Ishikawa (cell line): ENCODE measurements at regions not wholly inside any gene's neighbourhood (a gene's known extent, or its start where the extent isn't known, plus 50 kb on each side); places are given as distances from the start of the nearest gene placed in this dataset.

ENCODE experiments used
- CEBPB ChIP-seq: IDR thresholded peaks from 2 replicates; pipeline ENCODE4 v1.6.1; 2012
- CREB1 ChIP-seq: IDR thresholded peaks from 2 replicates; pipeline ENCODE4 v1.6.1; 2012; ENCODE audit warnings: low read depth
- EGR1 ChIP-seq: IDR thresholded peaks from 2 replicates; pipeline ENCODE4 v1.6.1; 2012
- EP300 ChIP-seq: IDR thresholded peaks from 2 replicates; pipeline ENCODE4 v1.6.1; 2012; ENCODE audit warnings: borderline replicate concordance
- FOXM1 ChIP-seq: IDR thresholded peaks from 2 replicates; pipeline ENCODE4 v1.6.1; 2012; ENCODE audit warnings: low read depth, borderline replicate concordance
- NFIC ChIP-seq: IDR thresholded peaks from 2 replicates; pipeline ENCODE4 v1.6.1; 2012
- RAD21 ChIP-seq: IDR thresholded peaks from 2 replicates; pipeline ENCODE4 v1.6.1; 2012; ENCODE audit warnings: low read depth
- TAF1 ChIP-seq: IDR thresholded peaks from 2 replicates; pipeline ENCODE4 v1.6.1; 2012; ENCODE audit warnings: low read depth, mild to moderate bottlenecking
- TCF12 ChIP-seq: IDR thresholded peaks from 2 replicates; pipeline ENCODE4 v1.6.1; 2012; ENCODE audit warnings: low read depth
- TEAD4 ChIP-seq: IDR thresholded peaks from 2 replicates; pipeline ENCODE4 v1.6.1; 2012
- USF1 ChIP-seq: IDR thresholded peaks from 2 replicates; pipeline ENCODE4 v1.6.1; 2012
- YY1 ChIP-seq: IDR thresholded peaks from 2 replicates; pipeline ENCODE4 v1.6.1; 2012; ENCODE audit warnings: low read depth
- ZBTB7A ChIP-seq: IDR thresholded peaks from 2 replicates; pipeline ENCODE4 v1.6.1; 2012; ENCODE audit warnings: low read depth
- TF ChIP-seq, protein P1 (sequence below): IDR thresholded peaks from 2 replicates; pipeline ENCODE4 v1.6.1; 2012
- TF ChIP-seq, protein P2 (sequence below): IDR thresholded peaks from 2 replicates; pipeline ENCODE4 v1.6.1; 2012; ENCODE audit warnings: low read depth, mild to moderate bottlenecking

- no peak for TF ChIP-seq FOXM1
- TF ChIP-seq, protein P1, sequence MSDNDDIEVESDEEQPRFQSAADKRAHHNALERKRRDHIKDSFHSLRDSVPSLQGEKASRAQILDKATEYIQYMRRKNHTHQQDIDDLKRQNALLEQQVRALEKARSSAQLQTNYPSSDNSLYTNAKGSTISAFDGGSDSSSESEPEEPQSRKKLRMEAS: no peak
- no peak for TF ChIP-seq CREB1
Observed at GRCh38 chr7:84664626-84665025, 470.0 kb upstream of the SEMA3A start.

- TF ChIP-seq, protein P2, sequence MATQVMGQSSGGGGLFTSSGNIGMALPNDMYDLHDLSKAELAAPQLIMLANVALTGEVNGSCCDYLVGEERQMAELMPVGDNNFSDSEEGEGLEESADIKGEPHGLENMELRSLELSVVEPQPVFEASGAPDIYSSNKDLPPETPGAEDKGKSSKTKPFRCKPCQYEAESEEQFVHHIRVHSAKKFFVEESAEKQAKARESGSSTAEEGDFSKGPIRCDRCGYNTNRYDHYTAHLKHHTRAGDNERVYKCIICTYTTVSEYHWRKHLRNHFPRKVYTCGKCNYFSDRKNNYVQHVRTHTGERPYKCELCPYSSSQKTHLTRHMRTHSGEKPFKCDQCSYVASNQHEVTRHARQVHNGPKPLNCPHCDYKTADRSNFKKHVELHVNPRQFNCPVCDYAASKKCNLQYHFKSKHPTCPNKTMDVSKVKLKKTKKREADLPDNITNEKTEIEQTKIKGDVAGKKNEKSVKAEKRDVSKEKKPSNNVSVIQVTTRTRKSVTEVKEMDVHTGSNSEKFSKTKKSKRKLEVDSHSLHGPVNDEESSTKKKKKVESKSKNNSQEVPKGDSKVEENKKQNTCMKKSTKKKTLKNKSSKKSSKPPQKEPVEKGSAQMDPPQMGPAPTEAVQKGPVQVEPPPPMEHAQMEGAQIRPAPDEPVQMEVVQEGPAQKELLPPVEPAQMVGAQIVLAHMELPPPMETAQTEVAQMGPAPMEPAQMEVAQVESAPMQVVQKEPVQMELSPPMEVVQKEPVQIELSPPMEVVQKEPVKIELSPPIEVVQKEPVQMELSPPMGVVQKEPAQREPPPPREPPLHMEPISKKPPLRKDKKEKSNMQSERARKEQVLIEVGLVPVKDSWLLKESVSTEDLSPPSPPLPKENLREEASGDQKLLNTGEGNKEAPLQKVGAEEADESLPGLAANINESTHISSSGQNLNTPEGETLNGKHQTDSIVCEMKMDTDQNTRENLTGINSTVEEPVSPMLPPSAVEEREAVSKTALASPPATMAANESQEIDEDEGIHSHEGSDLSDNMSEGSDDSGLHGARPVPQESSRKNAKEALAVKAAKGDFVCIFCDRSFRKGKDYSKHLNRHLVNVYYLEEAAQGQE: no peak
- TF ChIP-seq TCF12: no peak
- no peak for TF ChIP-seq CREB1
Observed at GRCh38 chr7:84663224-84663623, 468.6 kb upstream of the SEMA3A start.

DNA sequence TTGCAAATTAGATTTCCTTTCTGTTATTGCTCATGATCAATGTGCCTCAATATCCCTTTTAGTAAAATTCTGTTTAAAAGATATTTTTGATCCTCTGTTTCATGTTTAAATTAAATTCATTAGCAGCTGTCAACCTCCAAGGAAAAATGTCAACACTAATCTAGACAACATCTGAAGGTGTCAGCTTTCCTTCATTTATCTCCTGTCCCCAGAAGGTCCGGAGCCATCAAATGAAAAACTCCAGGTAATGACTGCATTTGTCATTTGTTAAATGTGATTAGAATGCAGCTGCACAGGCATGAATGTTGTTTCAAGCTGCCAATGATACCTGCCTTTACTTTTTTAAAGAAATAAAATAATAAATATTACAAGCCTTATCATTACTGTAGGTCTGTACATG is 463.7 kb upstream of the SEMA3A start:
- TF ChIP-seq TAF1: no peak
- no peak for TF ChIP-seq TEAD4
- TF ChIP-seq, protein P2: no peak
- TF ChIP-seq, protein P1: no peak
- no peak for TF ChIP-seq ZBTB7A
- TF ChIP-seq FOXM1: no peak
- TF ChIP-seq NFIC: no peak
- TF ChIP-seq CREB1: no peak
- TF ChIP-seq USF1: no peak
- no peak for TF ChIP-seq YY1
- TF ChIP-seq RAD21: no peak
- TF ChIP-seq EP300: no peak
- TF ChIP-seq CEBPB: no peak
- no peak for TF ChIP-seq TCF12
- no peak for TF ChIP-seq EGR1

DNA sequence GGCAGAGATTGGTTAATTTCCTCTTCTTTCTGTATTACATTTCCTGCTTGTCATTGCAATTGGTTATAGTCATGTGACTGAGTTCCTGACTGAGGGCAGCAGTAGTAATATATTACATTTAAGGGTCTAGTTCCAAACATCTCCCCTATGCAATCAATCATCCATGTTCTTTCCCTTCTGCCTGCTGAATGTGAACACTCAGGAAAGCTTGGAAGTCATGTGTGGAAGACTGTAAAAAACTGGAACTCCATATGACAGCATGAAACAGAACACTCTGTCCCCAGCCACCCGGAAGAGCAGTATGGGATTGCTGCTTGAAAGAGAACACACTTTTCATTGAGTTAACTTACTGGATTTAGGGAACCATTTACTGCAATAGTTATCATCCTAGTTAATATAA is 459.7 kb upstream of the SEMA3A start:
- TF ChIP-seq ZBTB7A (no peak), EP300 (no peak), YY1 (no peak)

DNA sequence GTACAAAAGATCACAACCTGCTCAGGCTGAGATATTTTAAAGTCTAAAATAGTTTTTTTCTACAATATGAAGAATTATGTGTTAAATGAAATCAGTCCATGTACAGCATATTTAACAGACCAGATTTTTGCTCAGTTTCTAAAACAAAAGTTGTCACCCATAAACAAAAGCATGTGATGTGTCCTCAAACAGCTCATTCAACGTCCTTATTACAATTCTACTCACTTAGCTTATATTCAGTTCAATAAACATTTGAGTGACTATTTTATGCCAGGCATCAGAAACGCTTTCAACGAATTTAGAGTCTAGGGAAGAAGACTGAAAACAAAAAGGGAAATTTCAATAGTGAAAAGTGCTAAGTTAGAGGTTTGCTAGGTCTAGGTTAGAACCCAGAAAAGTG is 457.3 kb upstream of the SEMA3A start:
- TF ChIP-seq CEBPB: no peak
- TF ChIP-seq FOXM1: no peak
- TF ChIP-seq EGR1: no peak
- TF ChIP-seq TCF12: no peak
- TF ChIP-seq, protein P2: no peak
- no peak for TF ChIP-seq CREB1
- TF ChIP-seq NFIC: no peak
- no peak for TF ChIP-seq TAF1
- TF ChIP-seq RAD21: no peak
- no peak for TF ChIP-seq EP300
- TF ChIP-seq, protein P1: no peak
- TF ChIP-seq USF1: no peak
- no peak for TF ChIP-seq ZBTB7A
- TF ChIP-seq TEAD4: no peak
